Endothelial cell of umbilical vein (primary cell): ENCODE measurements at regions not wholly inside any gene's neighbourhood (a gene's known extent, or its start where the extent isn't known, plus 50 kb on each side); places are given as distances from the start of the nearest gene placed in this dataset.

Source experiments
- BruUV-seq: library from RNA; stranded (reverse); fragments of 400-500 nt; replicated peaks from 2 replicates; lab custom pipeline; 2021; lab: Mats Ljungman, UMichigan
- CTCF ChIA-PET: fragments of 300-600, 350-600 bp; sonication (Branson Sonifier 250); formaldehyde crosslinking; loops from one replicate; lab custom pipeline; 2021; ENCODE audit warnings: antibody characterized with exemption, inconsistent platforms; lab: Charles Lee
- POLR2A ChIA-PET: fragments of 300-600, 350-600 bp; sonication (Branson Sonifier 250); formaldehyde crosslinking; loops from one replicate; lab custom pipeline; 2021; ENCODE audit warnings: antibody characterized with exemption, inconsistent platforms; lab: Charles Lee
- DNase-seq: peaks from one replicate; pipeline ENCODE4 v3.0.0-alpha.2; 2011; ENCODE audit warnings: low read depth, low spot score
- FAIRE-seq: peaks from 2 replicates; lab custom pipeline; 2011; peaks lifted over from hg19 to GRCh38; lab: Jason Lieb, UNC
- H2AFZ ChIP-seq: 2 replicates; pipeline ENCODE4 v1.6.0; 2012; ENCODE audit warnings: low read depth, low read length, control low read depth, inconsistent platforms
- H3K27ac ChIP-seq: 2 replicates; pipeline ENCODE4 v1.5.1; 2011; ENCODE audit warnings: low read depth, mild to moderate bottlenecking, control low read depth, low read length, moderate library complexity; ENCODE audit not compliant: insufficient read depth
- H3K27me3 ChIP-seq, 2 experiments: 2 replicates each; pipeline versions ENCODE4 v1.6.0 to v1.6.1; 2011; ENCODE audit warnings: low read length in 2 of 2, mixed read lengths in 1 of 2; ENCODE audit not compliant: control insufficient read depth in 2 of 2, insufficient read depth in 2 of 2
- H3K36me3 ChIP-seq, 2 experiments: 2 replicates in 1 of 2; 3 replicates in 1 of 2; pipeline ENCODE4 v1.5.1; 2011; ENCODE audit warnings: low read length in 2 of 2, mild to moderate bottlenecking in 1 of 2, moderate library complexity in 1 of 2; ENCODE audit not compliant: control insufficient read depth in 2 of 2, insufficient read depth in 2 of 2; ENCODE audit errors: extremely low read depth in 1 of 2
- H3K4me1 ChIP-seq: 3 replicates; pipeline ENCODE4 v1.5.1; 2011; ENCODE audit warnings: mild to moderate bottlenecking, low read length; ENCODE audit not compliant: control insufficient read depth, insufficient read depth; ENCODE audit errors: extremely low read depth
- H3K4me2 ChIP-seq: 2 replicates; pipeline ENCODE4 v1.6.1; 2011; ENCODE audit warnings: low read length, control low read depth, mixed read lengths; ENCODE audit not compliant: insufficient read depth
- H3K4me3 ChIP-seq, 3 experiments: fragments of 200-600 bp in 1 of 3; sonication (generic), shearing (Covaris generic) in 1 of 3; replicated peaks in 1 of 3; 2 replicates each; pipeline ENCODE4 v1.5.1; 2011 to 2016; ENCODE audit warnings: control low read depth in 3 of 3, low read length in 3 of 3, mild to moderate bottlenecking in 2 of 3, inconsistent platforms in 1 of 3, low read depth in 1 of 3, moderate library complexity in 1 of 3; ENCODE audit not compliant: insufficient read depth in 1 of 3
- H3K79me2 ChIP-seq: 2 replicates; pipeline ENCODE4 v1.6.0; 2012; ENCODE audit warnings: low read length, inconsistent platforms; ENCODE audit not compliant: control insufficient read depth, insufficient read depth
- H3K9ac ChIP-seq: replicated peaks from 2 replicates; pipeline ENCODE3; 2011; ENCODE audit warnings: low read length, control low read depth; ENCODE audit not compliant: insufficient read depth; ENCODE audit errors: extremely low read depth
- H3K9me1 ChIP-seq: replicated peaks from 3 replicates; pipeline ENCODE4 v1.6.0; 2011; ENCODE audit warnings: mild to moderate bottlenecking, low read length; ENCODE audit not compliant: control insufficient read depth, insufficient read depth; ENCODE audit errors: extremely low read depth
- H3K9me3 ChIP-seq: replicated peaks from 2 replicates; pipeline ENCODE4 v1.5.1; 2012; ENCODE audit warnings: low read length, inconsistent platforms; ENCODE audit not compliant: control insufficient read depth, insufficient read depth
- H4K20me1 ChIP-seq: replicated peaks from 2 replicates; pipeline ENCODE3; 2011; ENCODE audit warnings: mild to moderate bottlenecking, low read length; ENCODE audit not compliant: control insufficient read depth, insufficient read depth; ENCODE audit errors: extremely low read depth
- CTCF ChIP-seq, 2 donors: IDR thresholded peaks; 1 replicate in 1 of 2; 2 replicates in 1 of 2; pipeline ENCODE4 v1.5.1; 2011; ENCODE audit warnings: low read length in 2 of 2, mild to moderate bottlenecking in 2 of 2, moderate library complexity in 2 of 2, control low read depth in 1 of 2, inconsistent platforms in 1 of 2, low read depth in 1 of 2; ENCODE audit not compliant: insufficient read depth in 1 of 2; ENCODE audit errors: extremely low read depth in 1 of 2
- EZH2 ChIP-seq: IDR thresholded peaks from 2 replicates; pipeline ENCODE4 v1.6.1; 2012; ENCODE audit warnings: borderline replicate concordance, low read depth, mild to moderate bottlenecking, moderate library complexity, low read length, inconsistent platforms; ENCODE audit not compliant: severe bottlenecking
- FOS ChIP-seq: IDR thresholded peaks from 2 replicates; pipeline ENCODE4 v1.6.1; 2011; ENCODE audit warnings: mild to moderate bottlenecking, low read length, moderate library complexity, borderline replicate concordance; ENCODE audit not compliant: insufficient read depth
- GATA2 ChIP-seq: IDR thresholded peaks from 2 replicates; pipeline ENCODE4 v1.7.0; 2011; ENCODE audit warnings: low read depth, mild to moderate bottlenecking, moderate library complexity, mixed read lengths, low read length; ENCODE audit not compliant: insufficient read length, insufficient read depth
- JUN ChIP-seq: IDR thresholded peaks from 2 replicates; pipeline ENCODE4 v1.6.1; 2011; ENCODE audit warnings: borderline replicate concordance, low read depth; ENCODE audit not compliant: insufficient read length, insufficient read depth
- MAX ChIP-seq: IDR thresholded peaks from 2 replicates; pipeline ENCODE4 v1.6.1; 2011; ENCODE audit not compliant: insufficient read depth, insufficient read length
- MYC ChIP-seq: IDR thresholded peaks from one replicate; pipeline ENCODE4 v1.6.1; 2011; ENCODE audit warnings: mild to moderate bottlenecking, low read depth, low read length
- POLR2A ChIP-seq: IDR thresholded peaks from 2 replicates; pipeline ENCODE4 v1.6.1; 2012; ENCODE audit warnings: low read depth, mild to moderate bottlenecking, control low read depth, low read length
- POLR2AphosphoS5 ChIP-seq: IDR thresholded peaks from 2 replicates; pipeline ENCODE4 v1.6.1; 2012; ENCODE audit warnings: low read depth, mild to moderate bottlenecking, control low read depth, low read length, moderate library complexity; ENCODE audit not compliant: insufficient read depth
- dilution Hi-C: fragments of 300-500 bp; cut with MboI; formaldehyde crosslinking; loops from one replicate; pipeline ENCODE4 v1.15.0; 2019; ENCODE audit warnings: low sequenced_read_pairs; ENCODE audit not compliant: extremely low pct_ligation_motif_present
- intact Hi-C: fragments of 100-400 bp; cut with micrococcal nuclease; formaldehyde crosslinking; loops from one replicate; pipeline ENCODE4 v1.10.0; 2022

- Histone ChIP-seq H3K4me2 (no peak overlapping the region), H3K27ac (no peak overlapping the region), H3K79me2 (no peaks in the 10 kb centered on the region), H3K27me3 (no peaks in the 10 kb centered on the region), H3K9ac (no peak overlapping the region), H3K4me1 (no peaks in the 10 kb centered on the region), H3K9me1 (no peaks in the 10 kb centered on the region), H2AFZ (no peak overlapping the region), H3K36me3 (no peaks in the 10 kb centered on the region), H4K20me1 (no peaks in the 10 kb centered on the region), H3K9me3 (no peaks in the 10 kb centered on the region), H3K4me3 (no peak overlapping the region)
- no peak for FAIRE-seq
- DNase-seq = no peak
- no TSS peak for BruUV-seq
- dilution Hi-C loops (no loop called here), intact Hi-C loops (no loop called here)
- ChIA-PET POLR2A (no interaction called here), CTCF (no interaction called here)
- TF ChIP-seq MAX (no peak), CTCF (IDR thresholded peaks at IDR 0.05; ENCODE audit: extremely low read depth in 1 of 2, insufficient read depth in 1 of 2, low read depth in 1 of 2, low read length in 2 of 2) (no peak), JUN (no peak), GATA2 (no peak), POLR2A (no peak), POLR2AphosphoS5 (no peak), EZH2 (no peak), MYC (no peak), FOS (no peak)
These were observed 77.3 kb upstream of the CNTN1 start for GRCh38 chr12:40614923-40615322.
